Activated CD4-positive, alpha-beta memory T cell treated with anti-CD3 and anti-CD28 coated beads for 36 hours (primary cell): ENCODE measurements at regions not wholly inside any gene's neighbourhood (a gene's known extent, or its start where the extent isn't known, plus 50 kb on each side); places are given as distances from the start of the nearest gene placed in this dataset.
"Not testable (repeated sequence)": the region's sequence is repeated elsewhere in the genome, so short reads cannot be mapped to it uniquely, and the experiment has no call there.

ENCODE experiments used
- CTCF ChIA-PET: fragments of 350-600 bp; sonication (Branson Sonifier 250); formaldehyde crosslinking; loops from one replicate; lab custom pipeline; 2021; ENCODE audit warnings: antibody characterized with exemption, inconsistent platforms; lab: Charles Lee
- POLR2A ChIA-PET: fragments of 350-600 bp; sonication (Branson Sonifier 250); formaldehyde crosslinking; loops from one replicate; lab custom pipeline; 2021; ENCODE audit warnings: antibody characterized with exemption; lab: Charles Lee
- DNase-seq: peaks from one replicate; pipeline ENCODE4 v3.0.0-alpha.2; 2020
- H3K27ac Mint-ChIP-seq: one replicate; pipeline ENCODE4 v1.8.0; 2021; ENCODE audit warnings: mixed read lengths
- H3K27me3 Mint-ChIP-seq: one replicate; pipeline ENCODE4 v1.8.0; 2021; ENCODE audit warnings: mixed read lengths
- H3K36me3 Mint-ChIP-seq: one replicate; pipeline ENCODE4 v1.8.0; 2021; ENCODE audit warnings: mixed read lengths
- H3K4me1 Mint-ChIP-seq: one replicate; pipeline ENCODE4 v1.8.0; 2021; ENCODE audit warnings: low read depth, mixed read lengths
- H3K4me3 Mint-ChIP-seq: one replicate; pipeline ENCODE4 v1.8.0; 2021; ENCODE audit warnings: mild to moderate bottlenecking, mixed read lengths
- H3K9me3 Mint-ChIP-seq: one replicate; pipeline ENCODE4 v1.8.0; 2021; ENCODE audit warnings: mixed read lengths
- intact Hi-C: fragments of 100-400 bp; cut with micrococcal nuclease; formaldehyde crosslinking; loops from one replicate; pipeline ENCODE4 v1.15.1; 2023

GRCh38 chr12:46521145-46521544 lies 148.6 kb upstream of the SLC38A2 start:
- no peaks in the 10 kb centered on the region for H3K27me3 Mint-ChIP-seq
- H3K27ac Mint-ChIP-seq = no peak overlapping the region
- intact Hi-C loops = loop anchor here (10.0 kb wide), 1 partner anchor 306 kb away; no protein-coding TSS in a partner anchor
- POLR2A ChIA-PET = no interaction called here
- H3K4me3 Mint-ChIP-seq = no peak overlapping the region
- H3K36me3 Mint-ChIP-seq = no peaks in the 10 kb centered on the region
- no peaks in the 10 kb centered on the region for H3K9me3 Mint-ChIP-seq
- no peak for DNase-seq
- peaks cover 54% of the 10 kb centered on the region for H3K4me1 Mint-ChIP-seq
- CTCF ChIA-PET = no interaction called here

- Mint-ChIP-seq H3K27me3 (no peaks in the 10 kb centered on the region), H3K36me3 (no peaks in the 10 kb centered on the region), H3K4me3 (no peak overlapping the region), H3K27ac (no peak overlapping the region), H3K9me3 (no peaks in the 10 kb centered on the region), H3K4me1 (peaks cover 53% of the 10 kb centered on the region)
- ChIA-PET CTCF (no interaction called here), POLR2A (no interaction called here)
- intact Hi-C loops = no loop called here
- DNase-seq = no peak
These were observed 146.8 kb upstream of the SLC38A2 start for GRCh38 chr12:46519407-46519806.

- Mint-ChIP-seq H3K4me3 (no peak overlapping the region), H3K36me3 (peaks cover under 1% of the 10 kb centered on the region), H3K27ac (no peak overlapping the region), H3K4me1 (peaks cover 52% of the 10 kb centered on the region), H3K27me3 (no peaks in the 10 kb centered on the region), H3K9me3 (no peaks in the 10 kb centered on the region)
- ChIA-PET CTCF (no interaction called here), POLR2A (no interaction called here)
- no peak for DNase-seq
- intact Hi-C loops = no loop called here
These were observed 146.2 kb upstream of the SLC38A2 start for GRCh38 chr12:46518729-46519128.

- intact Hi-C loops = no loop called here
- POLR2A ChIA-PET = no interaction called here
- no peak for DNase-seq
- CTCF ChIA-PET = no interaction called here
- Mint-ChIP-seq H3K36me3 (peaks cover 1% of the 10 kb centered on the region), H3K4me3 (no peak overlapping the region), H3K4me1 (peaks cover 52% of the 10 kb centered on the region), H3K27ac (no peak overlapping the region), H3K9me3 (no peaks in the 10 kb centered on the region), H3K27me3 (no peaks in the 10 kb centered on the region)
These were observed 145.6 kb upstream of the SLC38A2 start for GRCh38 chr12:46518169-46518568.

- no peaks in the 10 kb centered on the region for H3K9me3 Mint-ChIP-seq
- CTCF ChIA-PET = interaction anchor here (0.9 kb wide), 1 partner anchor 157 kb away, joined by 3 read pairs; no protein-coding TSS in a partner anchor
- POLR2A ChIA-PET = no interaction called here
- intact Hi-C loops = loop anchor here (1.0 kb wide), 3 partner anchors 32 to 144 kb away; no protein-coding TSS in a partner anchor
- peaks cover 53% of the 10 kb centered on the region for H3K4me1 Mint-ChIP-seq
- peak overlapping the region; percentile 87 for H3K27ac Mint-ChIP-seq
- peak overlapping the region; percentile 21 for H3K4me3 Mint-ChIP-seq
- H3K36me3 Mint-ChIP-seq = peaks cover 1% of the 10 kb centered on the region
- DNase-seq = no peak
- no peaks in the 10 kb centered on the region for H3K27me3 Mint-ChIP-seq
These were observed 145.0 kb upstream of the SLC38A2 start for GRCh38 chr12:46517579-46517962.

GRCh38 chr12:46516933-46517578 lies 144.5 kb upstream of the SLC38A2 start:
- Mint-ChIP-seq H3K27ac (peak overlapping the region; percentile 87), H3K27me3 (no peaks in the 10 kb centered on the region), H3K4me1 (peaks cover 47% of the 10 kb centered on the region), H3K4me3 (peak overlapping the region; percentile 21), H3K36me3 (peaks cover 1% of the 10 kb centered on the region), H3K9me3 (no peaks in the 10 kb centered on the region)
- ChIA-PET CTCF (interaction anchor here (0.5 to 1.2 kb wide), 3 partner anchors 34 to 157 kb away, joined by 3 to 5 read pairs (median 3); no protein-coding TSS in a partner anchor), POLR2A (no interaction called here)
- peak; percentile 53 for DNase-seq
- intact Hi-C loops = loop anchor here (1.0 kb wide), 3 partner anchors 32 to 144 kb away; no protein-coding TSS in a partner anchor

- Mint-ChIP-seq H3K9me3 (peaks cover 2% of the 10 kb centered on the region), H3K4me3 (no peak overlapping the region), H3K27me3 (no peaks in the 10 kb centered on the region), H3K36me3 (peaks cover 3% of the 10 kb centered on the region), H3K27ac (peak overlapping the region; percentile 87), H3K4me1 (peaks cover 45% of the 10 kb centered on the region)
- ChIA-PET POLR2A (no interaction called here), CTCF (interaction anchor here (0.5 to 1.2 kb wide), 2 partner anchors 35 to 39 kb away, joined by 3 to 5 read pairs; no protein-coding TSS in a partner anchor)
- intact Hi-C loops = no loop called here
- no peak for DNase-seq
These were observed 143.8 kb upstream of the SLC38A2 start for GRCh38 chr12:46516238-46516932.

- peaks cover 5% of the 10 kb centered on the region for H3K36me3 Mint-ChIP-seq
- ChIA-PET CTCF (no interaction called here), POLR2A (no interaction called here)
- H3K27ac Mint-ChIP-seq = no peak overlapping the region
- H3K9me3 Mint-ChIP-seq = peaks cover 8% of the 10 kb centered on the region
- intact Hi-C loops = no loop called here
- no peak for DNase-seq
- H3K27me3 Mint-ChIP-seq = no peaks in the 10 kb centered on the region
- H3K4me1 Mint-ChIP-seq = peaks cover 45% of the 10 kb centered on the region
- no peak overlapping the region for H3K4me3 Mint-ChIP-seq
These were observed 143.3 kb upstream of the SLC38A2 start for GRCh38 chr12:46515829-46516228.

- H3K9me3 Mint-ChIP-seq = peaks cover 17% of the 10 kb centered on the region
- ChIA-PET CTCF (no interaction called here), POLR2A (no interaction called here)
- peaks cover 45% of the 10 kb centered on the region for H3K4me1 Mint-ChIP-seq
- H3K27ac Mint-ChIP-seq = no peak overlapping the region
- H3K4me3 Mint-ChIP-seq = no peak overlapping the region
- intact Hi-C loops = no loop called here
- H3K36me3 Mint-ChIP-seq = peaks cover 5% of the 10 kb centered on the region
- no peaks in the 10 kb centered on the region for H3K27me3 Mint-ChIP-seq
- no peak for DNase-seq
These were observed 142.3 kb upstream of the SLC38A2 start for GRCh38 chr12:46514886-46515285.

- POLR2A ChIA-PET, intact Hi-C loops, H3K27ac Mint-ChIP-seq, H3K4me3 Mint-ChIP-seq, H3K27me3 Mint-ChIP-seq, CTCF ChIA-PET, DNase-seq: not testable (repeated sequence)
- Mint-ChIP-seq H3K36me3 (peaks cover 19% of the 10 kb centered on the region), H3K4me1 (peaks cover 21% of the 10 kb centered on the region), H3K9me3 (peaks cover 43% of the 10 kb centered on the region)
These were observed 137.7 kb upstream of the SLC38A2 start for GRCh38 chr12:46510257-46510656.

GRCh38 chr12:46509135-46509534 lies 136.6 kb upstream of the SLC38A2 start:
- Mint-ChIP-seq H3K27ac (no peak overlapping the region), H3K9me3 (peaks cover 50% of the 10 kb centered on the region), H3K27me3 (no peaks in the 10 kb centered on the region), H3K4me3 (no peak overlapping the region), H3K4me1 (peaks cover 16% of the 10 kb centered on the region), H3K36me3 (peaks cover 21% of the 10 kb centered on the region)
- no peak for DNase-seq
- intact Hi-C loops = no loop called here
- CTCF ChIA-PET = interaction anchor here (0.8 kb wide), 1 partner anchor 47 kb away, joined by 3 read pairs; no protein-coding TSS in a partner anchor
- POLR2A ChIA-PET = no interaction called here

GRCh38 chr12:46508651-46509050 lies 136.1 kb upstream of the SLC38A2 start:
- intact Hi-C loops = no loop called here
- Mint-ChIP-seq H3K4me1 (peaks cover 12% of the 10 kb centered on the region), H3K27me3 (no peaks in the 10 kb centered on the region), H3K4me3 (no peak overlapping the region), H3K27ac (no peak overlapping the region), H3K36me3 (peaks cover 20% of the 10 kb centered on the region), H3K9me3 (peaks cover 51% of the 10 kb centered on the region)
- POLR2A ChIA-PET = no interaction called here
- no peak for DNase-seq
- CTCF ChIA-PET = interaction anchor here (0.8 kb wide), 1 partner anchor 48 kb away, joined by 3 read pairs; no protein-coding TSS in a partner anchor
